Medulla oblongata (tissue), 1 donor: ENCODE measurements at regions not wholly inside any gene's neighbourhood (a gene's known extent, or its start where the extent isn't known, plus 50 kb on each side); places are given as distances from the start of the nearest gene placed in this dataset.
"Not testable (repeated sequence)": the region's sequence is repeated elsewhere in the genome, so short reads cannot be mapped to it uniquely, and the experiment has no call there.

Source experiments
- DNase-seq: peaks from one replicate; pipeline ENCODE4 v3.0.0-alpha.2; 2015; ENCODE audit errors: extremely low spot score

GRCh38 chr3:34635352-34635850 lies 837.0 kb downstream of the PDCD6IP start:
- no peak for DNase-seq

DNA sequence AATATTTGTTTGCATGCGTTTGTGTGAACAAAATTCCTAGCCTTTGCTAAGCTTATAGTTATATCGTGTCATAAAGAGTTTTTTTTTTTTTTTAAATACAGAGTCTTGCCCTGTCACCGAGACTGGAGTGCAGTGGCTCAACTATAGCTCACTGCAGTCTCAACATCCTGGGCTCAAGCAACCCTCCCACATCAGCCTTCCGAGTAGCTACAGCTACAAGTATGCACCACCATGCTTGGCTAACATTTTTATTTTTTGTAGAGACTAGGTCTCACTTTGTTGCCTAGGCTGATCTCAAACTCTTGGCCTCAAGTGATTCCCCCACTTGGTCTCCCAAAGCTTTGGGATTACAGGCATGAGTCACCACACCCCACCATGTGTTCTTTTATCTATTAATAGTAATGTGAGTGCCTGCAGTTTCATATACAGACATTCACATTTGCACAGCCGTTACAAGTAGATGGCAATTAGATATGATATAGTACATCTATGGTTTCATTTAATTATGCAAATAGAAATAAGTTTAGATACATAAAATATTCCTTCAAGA lies 848.6 kb downstream of the PDCD6IP start:
- no peak for DNase-seq

DNA sequence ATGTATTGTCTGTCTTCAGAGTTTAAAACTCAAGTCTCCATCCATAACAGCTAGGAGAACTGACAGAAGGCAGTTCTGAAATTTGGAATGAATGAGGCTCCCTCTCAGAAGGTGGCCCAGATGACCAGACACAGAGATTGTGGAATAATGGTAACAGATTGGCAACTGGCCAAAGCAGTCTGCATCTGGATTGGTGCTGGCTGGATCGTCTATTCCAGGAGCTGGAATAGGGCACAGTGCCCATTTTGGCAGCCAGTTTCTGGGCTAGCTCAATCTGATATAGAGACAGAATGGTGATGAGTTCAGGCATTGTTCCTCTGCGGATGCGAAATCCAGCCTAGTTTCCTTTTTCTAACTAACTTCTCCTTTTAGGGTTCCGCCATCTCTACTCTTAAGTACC lies 851.7 kb downstream of the PDCD6IP start:
- no peak for DNase-seq

DNA sequence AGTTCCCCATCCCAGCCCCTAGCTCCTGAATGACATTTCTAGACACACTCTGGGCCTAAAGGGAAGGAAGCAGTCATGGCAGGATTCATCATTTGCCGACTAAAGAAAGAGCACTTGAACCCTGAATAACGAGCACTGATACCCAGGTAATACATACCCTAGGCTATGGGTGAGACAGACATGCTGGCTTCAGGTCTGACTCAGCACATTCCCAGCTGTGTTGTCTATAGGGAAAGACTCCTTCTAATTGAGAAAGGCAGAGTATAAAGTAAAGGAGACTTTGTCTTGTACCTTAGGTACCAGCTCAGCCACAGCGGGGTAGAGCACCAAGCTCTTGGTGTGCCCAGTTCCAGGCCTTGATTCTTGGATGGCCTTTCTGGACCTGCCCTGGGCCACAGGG lies 870.5 kb downstream of the PDCD6IP start:
- DNase-seq = no peak

GRCh38 chr3:34669490-34669889 lies 871.1 kb downstream of the PDCD6IP start:
- no peak for DNase-seq

DNA sequence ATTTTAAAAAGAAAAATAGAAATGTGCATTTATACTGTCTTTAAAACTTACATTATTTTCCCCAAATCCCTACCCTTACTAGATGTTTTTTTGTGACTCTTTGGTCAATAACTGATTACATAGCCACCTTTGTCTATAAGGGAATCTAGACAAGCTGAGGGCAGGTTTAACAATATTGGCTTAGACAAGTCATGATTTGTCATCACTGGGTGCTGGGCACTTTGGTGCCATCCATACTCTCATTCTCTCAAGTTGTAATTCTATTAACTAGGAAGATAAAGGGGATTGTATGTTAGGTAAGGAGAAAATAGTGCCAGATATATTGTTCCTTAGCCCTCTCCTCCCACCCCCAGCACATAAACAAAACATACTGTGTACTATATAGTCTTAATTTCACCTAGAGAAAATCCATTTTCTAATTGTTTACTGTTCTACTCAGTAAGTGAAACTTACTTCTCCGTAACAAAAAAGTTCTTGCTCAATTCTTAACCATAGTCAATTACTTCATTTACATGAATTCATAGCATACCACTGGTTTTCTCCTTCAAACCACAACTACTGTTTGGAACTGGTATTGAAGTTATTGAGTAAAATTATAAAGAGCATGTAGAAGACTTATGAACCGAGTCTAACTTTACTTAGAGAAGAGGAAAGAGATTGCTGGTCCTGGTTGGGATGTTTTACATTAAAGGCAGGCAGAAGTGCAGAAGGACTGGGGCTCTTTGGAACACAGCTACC lies 877.1 kb downstream of the PDCD6IP start:
- DNase-seq = no peak

DNA sequence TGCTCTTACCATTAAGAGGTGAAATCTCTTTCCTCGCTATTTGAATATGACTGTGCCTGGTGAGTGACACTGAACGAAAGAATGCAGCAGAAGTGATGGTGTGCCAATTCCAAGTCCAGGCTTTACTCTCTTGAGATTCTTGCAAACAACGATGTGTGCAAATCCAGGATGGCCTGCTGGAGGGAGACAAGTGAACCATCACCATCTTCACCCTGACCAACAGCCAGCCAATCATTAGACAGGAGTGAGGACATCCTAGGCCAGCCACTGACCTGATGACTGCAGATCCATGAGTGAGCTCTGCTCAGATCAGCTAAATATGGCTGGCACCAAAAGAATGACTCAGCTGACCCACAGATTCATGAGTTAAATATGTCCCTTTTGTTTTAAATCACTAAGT lies 878.0 kb downstream of the PDCD6IP start:
- DNase-seq = no peak

GRCh38 chr3:34678575-34678974 lies 880.1 kb downstream of the PDCD6IP start:
- DNase-seq = no peak

- DNase-seq = not testable (repeated sequence)
Measured at GRCh38 chr3:34679055-34679454, 880.6 kb downstream of the PDCD6IP start.

- DNase-seq = peak; percentile 70
Measured at GRCh38 chr3:34683851-34684250, 885.4 kb downstream of the PDCD6IP start.

GRCh38 chr3:34686541-34686940 lies 888.1 kb downstream of the PDCD6IP start:
- no peak for DNase-seq

- no peak for DNase-seq
Measured at GRCh38 chr3:34687671-34688070, 889.2 kb downstream of the PDCD6IP start.

DNA sequence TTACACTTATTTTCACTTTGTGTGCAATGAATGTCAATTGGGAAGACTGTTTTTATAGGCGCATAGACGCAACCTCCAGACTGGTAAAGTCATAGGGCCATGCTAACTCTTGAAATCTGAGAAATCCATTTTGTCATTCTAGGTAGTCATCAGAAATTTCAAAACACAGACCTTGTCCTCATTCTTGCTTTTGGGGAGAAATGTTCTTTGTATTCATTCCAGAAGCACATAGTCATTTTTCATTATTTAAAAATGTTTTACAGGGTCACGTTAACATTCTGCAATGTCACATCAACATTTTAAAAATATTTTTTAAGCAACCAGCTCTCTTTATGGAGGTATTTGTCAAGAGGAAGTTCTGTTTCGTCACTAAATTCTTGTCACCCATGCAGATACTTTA lies 898.4 kb downstream of the PDCD6IP start:
- no peak for DNase-seq

- DNase-seq = no peak
Measured at GRCh38 chr3:34703053-34703452, 904.6 kb downstream of the PDCD6IP start.

- no peak for DNase-seq
Measured at GRCh38 chr3:34724916-34725499, 914.3 kb upstream of the ARPP21 start.

GRCh38 chr3:34725774-34726173 lies 913.6 kb upstream of the ARPP21 start:
- DNase-seq = no peak

DNA sequence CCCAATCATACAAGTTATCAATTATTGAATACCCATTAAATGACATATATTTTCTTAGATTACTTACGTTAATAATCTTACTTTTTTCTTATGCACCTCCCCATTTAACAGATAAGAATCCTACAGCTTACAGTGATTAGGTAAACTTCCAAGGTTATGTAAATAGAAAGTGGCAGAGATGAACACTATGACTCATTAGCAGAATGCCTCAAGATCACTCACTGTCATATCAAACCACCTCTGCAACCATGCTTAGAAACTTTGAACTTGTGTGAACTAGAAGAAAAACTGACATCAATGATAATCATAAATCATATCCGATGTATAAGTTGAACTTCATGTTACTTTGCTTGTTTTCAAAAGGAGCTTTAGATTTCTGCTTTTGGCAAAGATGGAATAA lies 911.6 kb upstream of the ARPP21 start:
- no peak for DNase-seq

DNA sequence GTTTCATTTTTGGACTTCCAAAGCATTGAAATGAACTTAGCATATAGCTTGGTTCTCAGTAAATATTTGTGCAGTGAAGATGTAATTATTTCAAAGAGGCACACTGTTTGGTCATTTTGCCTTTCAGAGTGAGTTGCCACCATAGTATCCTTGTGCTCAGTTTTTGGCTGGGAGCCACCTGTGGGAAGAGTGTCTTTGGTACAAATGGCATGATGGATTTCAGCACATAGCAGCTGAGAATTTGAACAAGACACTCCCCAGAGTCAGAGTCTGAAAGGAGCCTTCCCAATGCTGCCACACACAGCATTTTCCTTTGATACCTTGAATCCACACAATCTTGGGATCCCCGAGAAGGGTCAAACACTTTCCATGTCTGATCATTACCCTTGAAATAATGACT lies 897.2 kb upstream of the ARPP21 start:
- DNase-seq = no peak

DNA sequence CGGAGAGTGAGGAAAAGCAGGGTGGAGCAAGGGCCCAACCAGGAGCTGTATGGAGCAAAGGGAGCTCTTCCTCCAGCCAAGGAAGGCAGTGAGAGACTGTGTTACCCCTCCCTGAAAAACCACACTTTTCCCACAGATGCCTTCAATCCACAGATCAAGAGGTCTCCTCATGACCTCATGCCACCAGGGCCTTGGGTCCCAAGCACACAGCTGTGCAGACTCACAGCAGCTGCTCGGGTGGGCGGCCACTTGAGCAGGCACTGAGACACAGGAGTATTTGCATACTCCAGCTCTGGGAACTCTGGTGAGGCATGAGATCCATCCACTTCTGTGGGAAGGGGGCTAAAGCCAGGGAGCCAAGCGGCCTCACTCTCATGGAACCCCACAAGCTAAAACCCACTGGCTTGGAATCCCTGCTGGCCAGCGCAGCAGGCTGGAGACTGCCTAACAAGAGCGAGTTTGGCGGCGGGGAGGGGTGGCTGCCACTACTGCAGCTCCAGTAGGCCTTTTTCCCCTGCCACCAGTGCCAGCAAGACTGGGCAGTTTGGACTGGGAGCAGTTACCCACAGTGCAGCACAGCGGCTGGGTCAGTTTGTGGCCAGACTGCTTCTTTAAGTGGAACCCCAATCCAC lies 880.6 kb upstream of the ARPP21 start:
- DNase-seq = no peak

- DNase-seq = no peak
Measured at GRCh38 chr3:34777386-34777785, 861.9 kb upstream of the ARPP21 start.

DNA sequence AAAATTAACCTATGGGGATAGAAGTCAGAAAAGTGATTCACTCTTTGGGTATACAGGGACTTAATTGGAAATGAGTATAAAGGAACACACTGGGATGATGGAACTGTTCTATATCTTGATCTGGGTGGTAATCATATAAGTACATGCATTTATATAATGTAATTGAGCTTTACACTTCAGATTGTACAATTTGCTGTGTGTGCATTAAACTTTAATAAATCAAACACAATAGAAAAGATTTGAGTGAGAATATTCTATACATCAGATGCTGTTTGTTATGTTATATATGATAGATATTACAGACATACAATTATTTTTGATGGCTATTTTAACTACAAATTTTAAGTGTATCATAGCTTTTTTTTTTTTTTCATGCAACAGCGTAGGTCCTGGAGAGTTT lies 860.2 kb upstream of the ARPP21 start:
- DNase-seq = no peak

- DNase-seq = no peak
Measured at GRCh38 chr3:34780294-34780693, 859.0 kb upstream of the ARPP21 start.

- DNase-seq = no peak
Measured at GRCh38 chr3:34780973-34781372, 858.4 kb upstream of the ARPP21 start.
